GM23338 (cell line): ENCODE measurements at regions not wholly inside any gene's neighbourhood (a gene's known extent, or its start where the extent isn't known, plus 50 kb on each side); places are given as distances from the start of the nearest gene placed in this dataset.

Experiments used
- ATAC-seq: fragments of 200-7000 bp; cut with Tn5 transposase; 3 replicates; pipeline ENCODE4 v1.9.1; 2020
- DNase-seq: peaks from one replicate; pipeline ENCODE4 v3.0.0-alpha.2; 2015; ENCODE audit warnings: low spot score
- H2AFZ ChIP-seq: fragments of 200-600 bp; sonication (generic); 2 replicates; pipeline ENCODE4 v1.8.0; 2016; ENCODE audit warnings: antibody characterized with exemption, mild to moderate bottlenecking, moderate library complexity
- H3F3A ChIP-seq: fragments of 200-600 bp; sonication (generic); replicated peaks from 2 replicates; pipeline ENCODE4 v1.8.0; 2017; ENCODE audit warnings: antibody characterized with exemption, mixed run types, low read depth
- H3K27ac ChIP-seq: fragments of 200-600 bp; sonication (generic); 2 replicates; pipeline ENCODE4 v1.6.1; 2016; ENCODE audit warnings: low read depth
- H3K27me3 ChIP-seq: fragments of 200-600 bp; sonication (generic); 2 replicates; pipeline ENCODE4 v1.8.0; 2016; ENCODE audit warnings: mild to moderate bottlenecking, mixed run types, moderate library complexity; ENCODE audit not compliant: insufficient read depth
- H3K36me3 ChIP-seq: fragments of 200-600 bp; sonication (generic); 2 replicates; pipeline ENCODE4 v1.8.0; 2016; ENCODE audit warnings: mild to moderate bottlenecking; ENCODE audit not compliant: insufficient read depth
- H3K4me1 ChIP-seq: fragments of 200-600 bp; sonication (generic); 2 replicates; pipeline ENCODE4 v1.8.0; 2016; ENCODE audit warnings: mild to moderate bottlenecking, moderate library complexity; ENCODE audit not compliant: insufficient read depth
- H3K4me2 ChIP-seq: fragments of 200-600 bp; sonication (generic); 2 replicates; pipeline ENCODE4 v1.7.1; 2017; ENCODE audit warnings: mixed run types
- H3K4me3 ChIP-seq: fragments of 200-600 bp; sonication (generic); 2 replicates; pipeline ENCODE4 v1.6.1; 2016; ENCODE audit warnings: mixed run types
- H3K79me2 ChIP-seq: fragments of 200-600 bp; sonication (generic); replicated peaks from 2 replicates; pipeline ENCODE4 v1.8.0; 2017; ENCODE audit warnings: mild to moderate bottlenecking; ENCODE audit not compliant: insufficient read depth
- H3K9me2 ChIP-seq: fragments of 200-600 bp; sonication (generic); 2 replicates; pipeline ENCODE4 v1.8.0; 2017; ENCODE audit not compliant: insufficient read depth
- H4K20me1 ChIP-seq: fragments of 200-600 bp; sonication (generic); replicated peaks from 2 replicates; pipeline ENCODE4 v1.8.0; 2017; ENCODE audit warnings: mild to moderate bottlenecking; ENCODE audit not compliant: insufficient read depth
- H3K27ac Mint-ChIP-seq: 2 replicates; pipeline ENCODE4 v1.8.0; 2020; ENCODE audit warnings: inconsistent platforms, mild to moderate bottlenecking, moderate library complexity, mixed read lengths
- H3K27me3 Mint-ChIP-seq: 3 replicates; pipeline ENCODE4 v1.8.0; 2022; ENCODE audit warnings: low read depth, mild to moderate bottlenecking, moderate library complexity, mixed read lengths, inconsistent platforms; ENCODE audit not compliant: insufficient read depth, poor library complexity
- H3K36me3 Mint-ChIP-seq: 3 replicates; pipeline ENCODE4 v1.8.0; 2021; ENCODE audit warnings: low read depth, mild to moderate bottlenecking, inconsistent platforms, moderate library complexity, mixed read lengths
- H3K4me1 Mint-ChIP-seq: 3 replicates; pipeline ENCODE4 v1.8.0; 2020; ENCODE audit warnings: mild to moderate bottlenecking, inconsistent platforms, mixed read lengths
- H3K4me3 Mint-ChIP-seq: 3 replicates; pipeline ENCODE4 v1.8.0; 2021; ENCODE audit warnings: moderate library complexity, mild to moderate bottlenecking, inconsistent platforms, mixed read lengths
- H3K9me3 Mint-ChIP-seq: 3 replicates; pipeline ENCODE4 v1.8.0; 2020; ENCODE audit warnings: moderate library complexity, mild to moderate bottlenecking, inconsistent platforms, mixed read lengths
- CREB1 ChIP-seq: fragments of 250-450 bp; sonication (Bioruptor Pico); IDR thresholded peaks from 2 replicates; pipeline ENCODE4 v1.5.0; 2020; ENCODE audit warnings: low read depth, mild to moderate bottlenecking, moderate library complexity
- EZH2 ChIP-seq: fragments of 200-600 bp; sonication (generic); IDR thresholded peaks from one replicate; pipeline ENCODE4 v1.8.0; 2017; ENCODE audit warnings: antibody characterized with exemption, mild to moderate bottlenecking, low read depth; ENCODE audit not compliant: unreplicated experiment
- EZH2phosphoT487 ChIP-seq: fragments of 200-600 bp; sonication (generic); IDR thresholded peaks from one replicate; pipeline ENCODE4 v1.8.1; 2018; ENCODE audit warnings: antibody characterized with exemption; ENCODE audit not compliant: unreplicated experiment
- JUNB ChIP-seq: IDR thresholded peaks from one replicate; pipeline ENCODE4 v1.6.1; 2016; ENCODE audit warnings: antibody characterized with exemption; ENCODE audit not compliant: unreplicated experiment
- NANOG ChIP-seq: IDR thresholded peaks from 2 replicates; pipeline ENCODE4 v1.6.1; 2016; ENCODE audit warnings: antibody characterized with exemption, borderline replicate concordance
- POLR2AphosphoS5 ChIP-seq: IDR thresholded peaks from 2 replicates; pipeline ENCODE4 v1.6.1; 2016; ENCODE audit warnings: antibody characterized with exemption, low read depth
- STAT1 ChIP-seq: IDR thresholded peaks from one replicate; pipeline ENCODE4 v1.6.1; 2016; ENCODE audit warnings: antibody characterized with exemption; ENCODE audit not compliant: unreplicated experiment
- ZNF114 ChIP-seq: fragments of 250-450 bp; sonication (Bioruptor Pico); IDR thresholded peaks from 2 replicates; pipeline ENCODE4 v1.5.0; 2020; ENCODE audit warnings: mild to moderate bottlenecking, moderate library complexity
- ZNF331 ChIP-seq: fragments of 250-450 bp; sonication (Bioruptor Pico); IDR thresholded peaks from 2 replicates; pipeline ENCODE4 v1.5.0; 2020; ENCODE audit warnings: low read depth, mild to moderate bottlenecking, moderate library complexity
- TF ChIP-seq, protein P1 (sequence below), 2 experiments: fragments of 200-600 bp in 1 of 2; sonication (generic) in 1 of 2; conservative IDR thresholded peaks; 2 replicates each; pipeline versions ENCODE4 v1.5.1 to v1.6.1; 2016 to 2017; ENCODE audit warnings: antibody characterized with exemption in 2 of 2, low read depth in 2 of 2, mild to moderate bottlenecking in 2 of 2, moderate library complexity in 1 of 2
- TF ChIP-seq, protein P2 (sequence below): IDR thresholded peaks from one replicate; pipeline ENCODE4 v1.6.1; 2018; ENCODE audit warnings: antibody characterized with exemption; ENCODE audit not compliant: unreplicated experiment
- TF ChIP-seq, protein P3 (sequence below): IDR thresholded peaks from 2 replicates; pipeline ENCODE4 v1.6.1; 2016; ENCODE audit warnings: antibody characterized with exemption
- TF ChIP-seq, protein P4 (sequence below): fragments of 250-450 bp; sonication (Bioruptor Pico); IDR thresholded peaks from 2 replicates; pipeline ENCODE4 v1.5.0; 2020; ENCODE audit warnings: mild to moderate bottlenecking, moderate library complexity

DNA sequence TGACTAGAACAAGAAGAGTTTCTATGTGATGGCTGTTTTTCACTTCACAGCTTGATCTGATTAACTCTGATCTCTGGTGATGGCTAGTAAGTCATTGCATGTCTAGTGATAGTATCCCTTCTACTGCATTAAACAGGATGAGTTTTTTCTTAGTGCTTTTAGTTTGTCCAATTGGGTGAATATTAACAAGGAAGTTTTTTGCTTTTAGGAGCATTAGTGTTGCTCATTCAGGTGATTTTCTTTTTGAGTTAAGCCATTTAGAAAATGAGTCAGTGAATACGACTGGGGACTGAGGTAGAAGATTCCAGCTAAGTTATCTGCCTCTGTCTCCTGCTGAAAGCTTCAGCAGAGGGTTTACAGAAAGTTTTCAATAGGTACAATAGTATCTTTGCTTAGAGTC, 306.7 kb downstream of the PIK3C3 start:
- Histone ChIP-seq H3K4me1 (no peaks in the 10 kb centered on the region), H3F3A (no peaks in the 10 kb centered on the region), H3K4me2 (no peak overlapping the region), H3K4me3 (no peak overlapping the region), H4K20me1 (no peaks in the 10 kb centered on the region), H3K27me3 (no peaks in the 10 kb centered on the region), H3K27ac (no peak overlapping the region), H3K79me2 (no peaks in the 10 kb centered on the region), H2AFZ (no peak overlapping the region), H3K9me2 (peaks cover 6% of the 10 kb centered on the region; the same call in 1 of the 2 replicates), H3K36me3 (no peaks in the 10 kb centered on the region)
- Mint-ChIP-seq H3K4me1 (no peaks in the 10 kb centered on the region), H3K27me3 (peaks cover 2% of the 10 kb centered on the region), H3K4me3 (no peak overlapping the region), H3K9me3 (peaks cover 2% of the 10 kb centered on the region; the same call in 1 of the 3 replicates), H3K36me3 (no peaks in the 10 kb centered on the region; the same call in 2 of the 3 replicates), H3K27ac (no peak overlapping the region)
- ATAC-seq, result no peak
- no peak for TF ChIP-seq EZH2phosphoT487
- TF ChIP-seq, protein P1, sequence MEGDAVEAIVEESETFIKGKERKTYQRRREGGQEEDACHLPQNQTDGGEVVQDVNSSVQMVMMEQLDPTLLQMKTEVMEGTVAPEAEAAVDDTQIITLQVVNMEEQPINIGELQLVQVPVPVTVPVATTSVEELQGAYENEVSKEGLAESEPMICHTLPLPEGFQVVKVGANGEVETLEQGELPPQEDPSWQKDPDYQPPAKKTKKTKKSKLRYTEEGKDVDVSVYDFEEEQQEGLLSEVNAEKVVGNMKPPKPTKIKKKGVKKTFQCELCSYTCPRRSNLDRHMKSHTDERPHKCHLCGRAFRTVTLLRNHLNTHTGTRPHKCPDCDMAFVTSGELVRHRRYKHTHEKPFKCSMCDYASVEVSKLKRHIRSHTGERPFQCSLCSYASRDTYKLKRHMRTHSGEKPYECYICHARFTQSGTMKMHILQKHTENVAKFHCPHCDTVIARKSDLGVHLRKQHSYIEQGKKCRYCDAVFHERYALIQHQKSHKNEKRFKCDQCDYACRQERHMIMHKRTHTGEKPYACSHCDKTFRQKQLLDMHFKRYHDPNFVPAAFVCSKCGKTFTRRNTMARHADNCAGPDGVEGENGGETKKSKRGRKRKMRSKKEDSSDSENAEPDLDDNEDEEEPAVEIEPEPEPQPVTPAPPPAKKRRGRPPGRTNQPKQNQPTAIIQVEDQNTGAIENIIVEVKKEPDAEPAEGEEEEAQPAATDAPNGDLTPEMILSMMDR (conservative IDR thresholded peaks at IDR 0.05; ENCODE audit: low read depth in 2 of 2), result no peak
- TF ChIP-seq ZNF114, result no peak
- no peak for TF ChIP-seq STAT1
- TF ChIP-seq, protein P2, sequence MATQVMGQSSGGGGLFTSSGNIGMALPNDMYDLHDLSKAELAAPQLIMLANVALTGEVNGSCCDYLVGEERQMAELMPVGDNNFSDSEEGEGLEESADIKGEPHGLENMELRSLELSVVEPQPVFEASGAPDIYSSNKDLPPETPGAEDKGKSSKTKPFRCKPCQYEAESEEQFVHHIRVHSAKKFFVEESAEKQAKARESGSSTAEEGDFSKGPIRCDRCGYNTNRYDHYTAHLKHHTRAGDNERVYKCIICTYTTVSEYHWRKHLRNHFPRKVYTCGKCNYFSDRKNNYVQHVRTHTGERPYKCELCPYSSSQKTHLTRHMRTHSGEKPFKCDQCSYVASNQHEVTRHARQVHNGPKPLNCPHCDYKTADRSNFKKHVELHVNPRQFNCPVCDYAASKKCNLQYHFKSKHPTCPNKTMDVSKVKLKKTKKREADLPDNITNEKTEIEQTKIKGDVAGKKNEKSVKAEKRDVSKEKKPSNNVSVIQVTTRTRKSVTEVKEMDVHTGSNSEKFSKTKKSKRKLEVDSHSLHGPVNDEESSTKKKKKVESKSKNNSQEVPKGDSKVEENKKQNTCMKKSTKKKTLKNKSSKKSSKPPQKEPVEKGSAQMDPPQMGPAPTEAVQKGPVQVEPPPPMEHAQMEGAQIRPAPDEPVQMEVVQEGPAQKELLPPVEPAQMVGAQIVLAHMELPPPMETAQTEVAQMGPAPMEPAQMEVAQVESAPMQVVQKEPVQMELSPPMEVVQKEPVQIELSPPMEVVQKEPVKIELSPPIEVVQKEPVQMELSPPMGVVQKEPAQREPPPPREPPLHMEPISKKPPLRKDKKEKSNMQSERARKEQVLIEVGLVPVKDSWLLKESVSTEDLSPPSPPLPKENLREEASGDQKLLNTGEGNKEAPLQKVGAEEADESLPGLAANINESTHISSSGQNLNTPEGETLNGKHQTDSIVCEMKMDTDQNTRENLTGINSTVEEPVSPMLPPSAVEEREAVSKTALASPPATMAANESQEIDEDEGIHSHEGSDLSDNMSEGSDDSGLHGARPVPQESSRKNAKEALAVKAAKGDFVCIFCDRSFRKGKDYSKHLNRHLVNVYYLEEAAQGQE, result no peak
- TF ChIP-seq, protein P3, sequence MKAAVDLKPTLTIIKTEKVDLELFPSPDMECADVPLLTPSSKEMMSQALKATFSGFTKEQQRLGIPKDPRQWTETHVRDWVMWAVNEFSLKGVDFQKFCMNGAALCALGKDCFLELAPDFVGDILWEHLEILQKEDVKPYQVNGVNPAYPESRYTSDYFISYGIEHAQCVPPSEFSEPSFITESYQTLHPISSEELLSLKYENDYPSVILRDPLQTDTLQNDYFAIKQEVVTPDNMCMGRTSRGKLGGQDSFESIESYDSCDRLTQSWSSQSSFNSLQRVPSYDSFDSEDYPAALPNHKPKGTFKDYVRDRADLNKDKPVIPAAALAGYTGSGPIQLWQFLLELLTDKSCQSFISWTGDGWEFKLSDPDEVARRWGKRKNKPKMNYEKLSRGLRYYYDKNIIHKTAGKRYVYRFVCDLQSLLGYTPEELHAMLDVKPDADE, result no peak
- TF ChIP-seq NANOG, result no peak
- TF ChIP-seq EZH2, result no peak
- TF ChIP-seq POLR2AphosphoS5, result no peak
- no peak for TF ChIP-seq ZNF331
- TF ChIP-seq CREB1, result no peak
- TF ChIP-seq, protein P4, sequence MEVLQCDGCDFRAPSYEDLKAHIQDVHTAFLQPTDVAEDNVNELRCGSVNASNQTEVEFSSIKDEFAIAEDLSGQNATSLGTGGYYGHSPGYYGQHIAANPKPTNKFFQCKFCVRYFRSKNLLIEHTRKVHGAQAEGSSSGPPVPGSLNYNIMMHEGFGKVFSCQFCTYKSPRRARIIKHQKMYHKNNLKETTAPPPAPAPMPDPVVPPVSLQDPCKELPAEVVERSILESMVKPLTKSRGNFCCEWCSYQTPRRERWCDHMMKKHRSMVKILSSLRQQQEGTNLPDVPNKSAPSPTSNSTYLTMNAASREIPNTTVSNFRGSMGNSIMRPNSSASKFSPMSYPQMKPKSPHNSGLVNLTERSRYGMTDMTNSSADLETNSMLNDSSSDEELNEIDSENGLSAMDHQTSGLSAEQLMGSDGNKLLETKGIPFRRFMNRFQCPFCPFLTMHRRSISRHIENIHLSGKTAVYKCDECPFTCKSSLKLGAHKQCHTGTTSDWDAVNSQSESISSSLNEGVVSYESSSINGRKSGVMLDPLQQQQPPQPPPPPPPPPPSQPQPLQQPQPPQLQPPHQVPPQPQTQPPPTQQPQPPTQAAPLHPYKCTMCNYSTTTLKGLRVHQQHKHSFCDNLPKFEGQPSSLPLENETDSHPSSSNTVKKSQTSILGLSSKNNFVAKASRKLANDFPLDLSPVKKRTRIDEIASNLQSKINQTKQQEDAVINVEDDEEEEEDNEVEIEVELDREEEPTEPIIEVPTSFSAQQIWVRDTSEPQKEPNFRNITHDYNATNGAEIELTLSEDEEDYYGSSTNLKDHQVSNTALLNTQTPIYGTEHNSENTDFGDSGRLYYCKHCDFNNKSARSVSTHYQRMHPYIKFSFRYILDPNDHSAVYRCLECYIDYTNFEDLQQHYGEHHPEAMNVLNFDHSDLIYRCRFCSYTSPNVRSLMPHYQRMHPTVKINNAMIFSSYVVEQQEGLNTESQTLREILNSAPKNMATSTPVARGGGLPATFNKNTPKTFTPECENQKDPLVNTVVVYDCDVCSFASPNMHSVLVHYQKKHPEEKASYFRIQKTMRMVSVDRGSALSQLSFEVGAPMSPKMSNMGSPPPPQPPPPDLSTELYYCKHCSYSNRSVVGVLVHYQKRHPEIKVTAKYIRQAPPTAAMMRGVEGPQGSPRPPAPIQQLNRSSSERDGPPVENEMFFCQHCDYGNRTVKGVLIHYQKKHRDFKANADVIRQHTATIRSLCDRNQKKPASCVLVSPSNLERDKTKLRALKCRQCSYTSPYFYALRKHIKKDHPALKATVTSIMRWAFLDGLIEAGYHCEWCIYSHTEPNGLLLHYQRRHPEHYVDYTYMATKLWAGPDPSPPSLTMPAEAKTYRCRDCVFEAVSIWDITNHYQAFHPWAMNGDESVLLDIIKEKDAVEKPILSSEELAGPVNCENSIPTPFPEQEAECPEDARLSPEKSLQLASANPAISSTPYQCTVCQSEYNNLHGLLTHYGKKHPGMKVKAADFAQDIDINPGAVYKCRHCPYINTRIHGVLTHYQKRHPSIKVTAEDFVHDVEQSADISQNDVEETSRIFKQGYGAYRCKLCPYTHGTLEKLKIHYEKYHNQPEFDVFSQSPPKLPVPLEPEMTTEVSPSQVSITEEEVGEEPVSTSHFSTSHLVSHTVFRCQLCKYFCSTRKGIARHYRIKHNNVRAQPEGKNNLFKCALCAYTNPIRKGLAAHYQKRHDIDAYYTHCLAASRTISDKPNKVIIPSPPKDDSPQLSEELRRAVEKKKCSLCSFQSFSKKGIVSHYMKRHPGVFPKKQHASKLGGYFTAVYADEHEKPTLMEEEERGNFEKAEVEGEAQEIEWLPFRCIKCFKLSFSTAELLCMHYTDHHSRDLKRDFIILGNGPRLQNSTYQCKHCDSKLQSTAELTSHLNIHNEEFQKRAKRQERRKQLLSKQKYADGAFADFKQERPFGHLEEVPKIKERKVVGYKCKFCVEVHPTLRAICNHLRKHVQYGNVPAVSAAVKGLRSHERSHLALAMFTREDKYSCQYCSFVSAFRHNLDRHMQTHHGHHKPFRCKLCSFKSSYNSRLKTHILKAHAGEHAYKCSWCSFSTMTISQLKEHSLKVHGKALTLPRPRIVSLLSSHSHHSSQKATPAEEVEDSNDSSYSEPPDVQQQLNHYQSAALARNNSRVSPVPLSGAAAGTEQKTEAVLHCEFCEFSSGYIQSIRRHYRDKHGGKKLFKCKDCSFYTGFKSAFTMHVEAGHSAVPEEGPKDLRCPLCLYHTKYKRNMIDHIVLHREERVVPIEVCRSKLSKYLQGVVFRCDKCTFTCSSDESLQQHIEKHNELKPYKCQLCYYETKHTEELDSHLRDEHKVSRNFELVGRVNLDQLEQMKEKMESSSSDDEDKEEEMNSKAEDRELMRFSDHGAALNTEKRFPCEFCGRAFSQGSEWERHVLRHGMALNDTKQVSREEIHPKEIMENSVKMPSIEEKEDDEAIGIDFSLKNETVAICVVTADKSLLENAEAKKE (CRISPR knock-in tag), result no peak
- TF ChIP-seq JUNB, result no peak
- peak; percentile 12 for DNase-seq
